ENCODE measurements at regions not wholly inside any gene's neighbourhood (a gene's known extent, or its start where the extent isn't known, plus 50 kb on each side); places are given as distances from the start of the nearest gene placed in this dataset.

GRCh38 chr21:35922618-35923017 lies 137.7 kb downstream of the SETD4 start:
- Mint-ChIP-seq H3K27me3 (ENCODE audit: low read depth in 3 of 3) (peaks cover 0 to 5% (median 2%) of the 10 kb centered on the region in 3 donors), H3K4me1 (peaks cover 14% of the 10 kb centered on the region), H3K9me3 (peaks cover 1 to 6% (median 2%) of the 10 kb centered on the region in 7 donors), H3K4me3 (no peak overlapping the region), H3K36me3 (no peaks in the 10 kb centered on the region), H3K27ac (no peak overlapping the region)
- DNase-seq, result no peak
- H4K20me1 ChIP-seq (ENCODE audit: insufficient read depth, low read length), result no peaks in the 10 kb centered on the region
- H3K4me3 ChIP-seq (replicated peaks in 1 of 3; ENCODE audit: low read depth in 2 of 3, low read length in 3 of 3), result no peak overlapping the region
- no peaks in the 10 kb centered on the region for H3K36me3 ChIP-seq (replicated peaks in 1 of 2; ENCODE audit: control insufficient read depth in 1 of 2, insufficient read depth in 2 of 2, low read length in 2 of 2)
- TF ChIP-seq, protein P1, sequence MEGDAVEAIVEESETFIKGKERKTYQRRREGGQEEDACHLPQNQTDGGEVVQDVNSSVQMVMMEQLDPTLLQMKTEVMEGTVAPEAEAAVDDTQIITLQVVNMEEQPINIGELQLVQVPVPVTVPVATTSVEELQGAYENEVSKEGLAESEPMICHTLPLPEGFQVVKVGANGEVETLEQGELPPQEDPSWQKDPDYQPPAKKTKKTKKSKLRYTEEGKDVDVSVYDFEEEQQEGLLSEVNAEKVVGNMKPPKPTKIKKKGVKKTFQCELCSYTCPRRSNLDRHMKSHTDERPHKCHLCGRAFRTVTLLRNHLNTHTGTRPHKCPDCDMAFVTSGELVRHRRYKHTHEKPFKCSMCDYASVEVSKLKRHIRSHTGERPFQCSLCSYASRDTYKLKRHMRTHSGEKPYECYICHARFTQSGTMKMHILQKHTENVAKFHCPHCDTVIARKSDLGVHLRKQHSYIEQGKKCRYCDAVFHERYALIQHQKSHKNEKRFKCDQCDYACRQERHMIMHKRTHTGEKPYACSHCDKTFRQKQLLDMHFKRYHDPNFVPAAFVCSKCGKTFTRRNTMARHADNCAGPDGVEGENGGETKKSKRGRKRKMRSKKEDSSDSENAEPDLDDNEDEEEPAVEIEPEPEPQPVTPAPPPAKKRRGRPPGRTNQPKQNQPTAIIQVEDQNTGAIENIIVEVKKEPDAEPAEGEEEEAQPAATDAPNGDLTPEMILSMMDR (IDR thresholded peaks at IDR 0.05), result no peak
- H3K9ac ChIP-seq (ENCODE audit: insufficient read depth, low read length, poor library complexity, severe bottlenecking), result no peak overlapping the region
- H2AFZ ChIP-seq (ENCODE audit: insufficient read depth, low read depth, low read length, poor library complexity, severe bottlenecking), result no peak overlapping the region
- H3K79me2 ChIP-seq (ENCODE audit: insufficient read depth, low read length), result no peaks in the 10 kb centered on the region
- intact Hi-C loops (cut with micrococcal nuclease), result loop anchor here in 1 of 2 donors (2.0 kb wide), 1 partner anchor 40 kb away; no protein-coding TSS in a partner anchor
- no peak overlapping the region for H3K4me2 ChIP-seq (replicated peaks; ENCODE audit: extremely low read depth, low read length, poor library complexity, severe bottlenecking)
- peaks cover 0 to 4% of the 10 kb centered on the region in 2 donors for H3K9me3 ChIP-seq (replicated peaks in 1 of 2; ENCODE audit: control insufficient read depth in 1 of 2, insufficient read depth in 1 of 2, low read length in 2 of 2)
- 100% methylated on average over 2 of the region's 5 CpGs for WGBS (ENCODE audit: insufficient coverage)
- peaks cover 8 to 13% of the 10 kb centered on the region in 2 donors for H3K4me1 ChIP-seq (ENCODE audit: control insufficient read depth in 1 of 2, insufficient read depth in 2 of 2, low read length in 2 of 2)
- H3K27ac ChIP-seq (ENCODE audit: low read depth in 1 of 2, low read length in 2 of 2), result no peak overlapping the region
- no peaks in the 10 kb centered on the region for H3K27me3 ChIP-seq (ENCODE audit: control insufficient read depth in 2 of 2, insufficient read depth in 2 of 2, low read length in 2 of 2)

DNA sequence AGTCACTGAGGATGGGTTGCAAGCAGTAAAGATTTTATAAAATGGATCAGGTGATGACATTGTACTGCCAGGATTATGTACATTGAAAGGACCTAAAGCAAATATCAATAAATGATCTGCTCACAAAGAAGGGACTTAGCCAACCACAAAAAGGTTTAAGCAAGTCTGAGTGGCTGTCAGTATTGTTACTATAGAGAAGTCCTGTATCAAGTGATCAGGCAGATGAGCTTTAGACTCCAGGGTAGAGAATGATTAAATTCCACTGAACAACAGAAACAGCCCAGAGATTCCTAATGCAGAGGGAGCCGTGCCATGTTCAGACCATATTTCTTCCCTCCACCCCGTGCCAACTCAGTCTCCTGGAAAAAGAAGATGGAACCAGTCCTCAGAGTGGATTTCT lies 138.9 kb downstream of the SETD4 start:
- H3K4me3 Mint-ChIP-seq, result no peak overlapping the region
- intact Hi-C loops (cut with micrococcal nuclease), result no loop called here
- H2AFZ ChIP-seq (ENCODE audit: insufficient read depth, low read depth, low read length, poor library complexity, severe bottlenecking), result no peak overlapping the region
- peaks cover 14% of the 10 kb centered on the region for H3K4me1 Mint-ChIP-seq
- no CpG with 5 or more reads among the region's 2 CpGs for WGBS (ENCODE audit: insufficient coverage)
- H3K36me3 Mint-ChIP-seq, result no peaks in the 10 kb centered on the region
- H3K27ac Mint-ChIP-seq, result no peak overlapping the region
- H3K27me3 Mint-ChIP-seq (ENCODE audit: low read depth in 3 of 3), result peaks cover 0 to 5% (median 2%) of the 10 kb centered on the region in 3 donors
- peaks cover 0 to 4% of the 10 kb centered on the region in 2 donors for H3K9me3 ChIP-seq (replicated peaks in 1 of 2; ENCODE audit: control insufficient read depth in 1 of 2, insufficient read depth in 1 of 2, low read length in 2 of 2)
- no peak overlapping the region for H3K9ac ChIP-seq (ENCODE audit: insufficient read depth, low read length, poor library complexity, severe bottlenecking)
- no peaks in the 10 kb centered on the region for H3K27me3 ChIP-seq (ENCODE audit: control insufficient read depth in 2 of 2, insufficient read depth in 2 of 2, low read length in 2 of 2)
- no peak overlapping the region for H3K4me2 ChIP-seq (replicated peaks; ENCODE audit: extremely low read depth, low read length, poor library complexity, severe bottlenecking)
- H3K36me3 ChIP-seq (replicated peaks in 1 of 2; ENCODE audit: control insufficient read depth in 1 of 2, insufficient read depth in 2 of 2, low read length in 2 of 2), result no peaks in the 10 kb centered on the region
- no peaks in the 10 kb centered on the region for H4K20me1 ChIP-seq (ENCODE audit: insufficient read depth, low read length)
- DNase-seq, result no peak
- H3K27ac ChIP-seq (ENCODE audit: low read depth in 1 of 2, low read length in 2 of 2), result no peak overlapping the region
- H3K4me3 ChIP-seq (replicated peaks in 1 of 3; ENCODE audit: low read depth in 2 of 3, low read length in 3 of 3), result no peak overlapping the region
- peaks cover 1 to 6% (median 2%) of the 10 kb centered on the region in 7 donors for H3K9me3 Mint-ChIP-seq
- TF ChIP-seq, protein P1 (IDR thresholded peaks at IDR 0.05), result no peak
- peaks cover 8 to 13% of the 10 kb centered on the region in 2 donors for H3K4me1 ChIP-seq (ENCODE audit: control insufficient read depth in 1 of 2, insufficient read depth in 2 of 2, low read length in 2 of 2)
- no peaks in the 10 kb centered on the region for H3K79me2 ChIP-seq (ENCODE audit: insufficient read depth, low read length)

All from CD14-positive monocyte (primary cell).